D721Med (cell line): ENCODE measurements at regions not wholly inside any gene's neighbourhood (a gene's known extent, or its start where the extent isn't known, plus 50 kb on each side); places are given as distances from the start of the nearest gene placed in this dataset.

Experiments
- DNase-seq: peaks from one replicate; pipeline ENCODE4 v3.0.0; 2011; ENCODE audit warnings: low spot score; ENCODE audit not compliant: insufficient read length
- FAIRE-seq: peaks from 2 replicates; lab custom pipeline; 2011; peaks lifted over from hg19 to GRCh38; lab: Jason Lieb, UNC
- CTCF ChIP-seq: IDR thresholded peaks from 2 replicates; pipeline ENCODE4 v1.5.1; 2012; ENCODE audit warnings: mild to moderate bottlenecking, control low read depth; ENCODE audit not compliant: insufficient read depth; ENCODE audit errors: missing control alignments

GRCh38 chr6:141490982-141491381, 641.7 kb upstream of the GJE1 start:
- TF ChIP-seq CTCF, result no peak
- DNase-seq (no peak), FAIRE-seq (no peak)

- no peak for DNase-seq
- TF ChIP-seq CTCF, result no peak
Observed at GRCh38 chr6:141488488-141488887, 644.2 kb upstream of the GJE1 start.

GRCh38 chr6:141486942-141487341, 645.8 kb upstream of the GJE1 start:
- DNase-seq (no peak), FAIRE-seq (no peak)
- TF ChIP-seq CTCF, result no peak

More at GRCh38 chr6:141488488-141488887, 644.2 kb upstream of the GJE1 start:
- no peak for FAIRE-seq

GRCh38 chr6:141484711-141485110, 648.0 kb upstream of the GJE1 start:
- TF ChIP-seq CTCF, result no peak
- no peak for FAIRE-seq

GRCh38 chr6:141483598-141484061, 649.1 kb upstream of the GJE1 start:
- TF ChIP-seq CTCF, result no peak
- FAIRE-seq, result no peak
- DNase-seq, result no peak

More at GRCh38 chr6:141484711-141485110, 648.0 kb upstream of the GJE1 start:
- no peak for DNase-seq

- DNase-seq (no peak), FAIRE-seq (no peak)
- TF ChIP-seq CTCF, result no peak
Observed at GRCh38 chr6:141482796-141483597, 649.7 kb upstream of the GJE1 start.

GRCh38 chr6:141475259-141475658, 657.5 kb upstream of the GJE1 start:
- FAIRE-seq (no peak), DNase-seq (no peak)
- TF ChIP-seq CTCF, result no peak
